ENCODE measurements at regions not wholly inside any gene's neighbourhood (a gene's known extent, or its start where the extent isn't known, plus 50 kb on each side); places are given as distances from the start of the nearest gene placed in this dataset.
"Not testable (repeated sequence)": the region's sequence is repeated elsewhere in the genome, so short reads cannot be mapped to it uniquely, and the experiment has no call there.

GRCh38 chr12:61542551-61542950, 717.7 kb upstream of the USP15 start:
- H3K27me3 Mint-ChIP-seq, result no peaks in the 10 kb centered on the region
- no peaks in the 10 kb centered on the region for H3K9me3 Mint-ChIP-seq
- H3K36me3 Mint-ChIP-seq (ENCODE audit: low read depth), result no peaks in the 10 kb centered on the region
- no peaks in the 10 kb centered on the region for H3K4me1 Mint-ChIP-seq (ENCODE audit: low read depth)
- H3K4me3 Mint-ChIP-seq, result no peak overlapping the region
- H3K27ac Mint-ChIP-seq, result no peak overlapping the region
- intact Hi-C loops (cut with micrococcal nuclease), result no loop called here

- no peaks in the 10 kb centered on the region for H3K36me3 Mint-ChIP-seq (ENCODE audit: low read depth)
- no peaks in the 10 kb centered on the region for H3K27me3 Mint-ChIP-seq
- H3K9me3 Mint-ChIP-seq, result no peaks in the 10 kb centered on the region
- intact Hi-C loops (cut with micrococcal nuclease), result no loop called here
- H3K4me3 Mint-ChIP-seq, result no peak overlapping the region
- no peak overlapping the region for H3K27ac Mint-ChIP-seq
- H3K4me1 Mint-ChIP-seq (ENCODE audit: low read depth), result no peaks in the 10 kb centered on the region
Measured at GRCh38 chr12:61546296-61546695, 713.9 kb upstream of the USP15 start.

- Mint-ChIP-seq H3K27ac (no peak overlapping the region), H3K4me1 (ENCODE audit: low read depth) (no peaks in the 10 kb centered on the region), H3K9me3 (no peaks in the 10 kb centered on the region), H3K4me3 (no peak overlapping the region), H3K36me3 (ENCODE audit: low read depth) (no peaks in the 10 kb centered on the region), H3K27me3 (no peaks in the 10 kb centered on the region)
- intact Hi-C loops (cut with micrococcal nuclease), result no loop called here
Measured at GRCh38 chr12:61553091-61553490, 707.1 kb upstream of the USP15 start.

GRCh38 chr12:61554268-61555008, 705.8 kb upstream of the USP15 start:
- no peak overlapping the region for H3K4me3 Mint-ChIP-seq
- no peak overlapping the region for H3K27ac Mint-ChIP-seq
- no peaks in the 10 kb centered on the region for H3K36me3 Mint-ChIP-seq (ENCODE audit: low read depth)
- no peaks in the 10 kb centered on the region for H3K27me3 Mint-ChIP-seq
- H3K4me1 Mint-ChIP-seq (ENCODE audit: low read depth), result no peaks in the 10 kb centered on the region
- H3K9me3 Mint-ChIP-seq, result peaks cover 12% of the 10 kb centered on the region
- intact Hi-C loops (cut with micrococcal nuclease), result no loop called here

- Mint-ChIP-seq H3K4me3 (no peak overlapping the region), H3K9me3 (peaks cover 40% of the 10 kb centered on the region), H3K4me1 (ENCODE audit: low read depth) (no peaks in the 10 kb centered on the region), H3K27me3 (no peaks in the 10 kb centered on the region), H3K36me3 (ENCODE audit: low read depth) (no peaks in the 10 kb centered on the region), H3K27ac (no peak overlapping the region)
- intact Hi-C loops (cut with micrococcal nuclease), result no loop called here
Measured at GRCh38 chr12:61563665-61564450, 696.3 kb upstream of the USP15 start.

GRCh38 chr12:61564466-61564865, 695.7 kb upstream of the USP15 start:
- Mint-ChIP-seq H3K4me1 (ENCODE audit: low read depth) (no peaks in the 10 kb centered on the region), H3K36me3 (ENCODE audit: low read depth) (no peaks in the 10 kb centered on the region), H3K27ac (no peak overlapping the region), H3K27me3 (no peaks in the 10 kb centered on the region), H3K4me3 (no peak overlapping the region), H3K9me3 (peaks cover 34% of the 10 kb centered on the region)
- intact Hi-C loops (cut with micrococcal nuclease), result no loop called here

- no peaks in the 10 kb centered on the region for H3K27me3 Mint-ChIP-seq
- H3K27ac Mint-ChIP-seq, result no peak overlapping the region
- H3K9me3 Mint-ChIP-seq, result peaks cover 23% of the 10 kb centered on the region
- H3K4me3 Mint-ChIP-seq, result no peak overlapping the region
- no peaks in the 10 kb centered on the region for H3K4me1 Mint-ChIP-seq (ENCODE audit: low read depth)
- H3K36me3 Mint-ChIP-seq (ENCODE audit: low read depth), result no peaks in the 10 kb centered on the region
- intact Hi-C loops (cut with micrococcal nuclease), result no loop called here
Measured at GRCh38 chr12:61566183-61566582, 694.0 kb upstream of the USP15 start.

- peaks cover 6% of the 10 kb centered on the region for H3K9me3 Mint-ChIP-seq
- H3K4me1 Mint-ChIP-seq (ENCODE audit: low read depth), result no peaks in the 10 kb centered on the region
- H3K4me3 Mint-ChIP-seq, result no peak overlapping the region
- no peaks in the 10 kb centered on the region for H3K36me3 Mint-ChIP-seq (ENCODE audit: low read depth)
- no peaks in the 10 kb centered on the region for H3K27me3 Mint-ChIP-seq
- intact Hi-C loops (cut with micrococcal nuclease), result no loop called here
- no peak overlapping the region for H3K27ac Mint-ChIP-seq
Measured at GRCh38 chr12:61574339-61574738, 685.9 kb upstream of the USP15 start.

GRCh38 chr12:61584943-61585342, 675.3 kb upstream of the USP15 start:
- Mint-ChIP-seq H3K4me1 (ENCODE audit: low read depth) (no peaks in the 10 kb centered on the region), H3K27me3 (no peaks in the 10 kb centered on the region), H3K9me3 (peaks cover 40% of the 10 kb centered on the region), H3K4me3 (no peak overlapping the region), H3K27ac (no peak overlapping the region), H3K36me3 (ENCODE audit: low read depth) (no peaks in the 10 kb centered on the region)
- intact Hi-C loops (cut with micrococcal nuclease), result no loop called here

GRCh38 chr12:61590864-61591263, 669.3 kb upstream of the USP15 start:
- peaks cover 61% of the 10 kb centered on the region for H3K9me3 Mint-ChIP-seq

DNA sequence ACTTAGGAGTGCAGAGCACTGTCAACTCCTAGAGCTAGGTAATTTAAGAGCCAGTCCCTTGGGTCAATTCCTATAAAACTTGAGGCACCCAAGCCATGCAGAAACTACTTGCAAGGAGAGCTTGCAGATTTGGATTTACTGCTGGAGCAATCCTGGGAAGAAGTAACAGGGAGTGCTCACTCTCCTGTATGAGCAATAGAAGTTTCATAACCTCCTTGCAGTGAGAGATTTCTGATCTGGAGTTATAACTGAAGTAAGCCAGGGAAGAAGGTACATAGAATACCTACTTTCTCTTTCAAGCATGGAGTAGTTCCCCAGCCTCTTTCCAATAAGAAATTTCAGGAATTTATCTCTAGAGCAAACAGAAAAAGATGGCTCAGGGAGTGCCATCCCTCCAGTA, 650.1 kb upstream of the USP15 start:
- no peaks in the 10 kb centered on the region for H3K36me3 Mint-ChIP-seq (ENCODE audit: low read depth)
- H3K4me1 Mint-ChIP-seq (ENCODE audit: low read depth), result no peaks in the 10 kb centered on the region
- peaks cover 31% of the 10 kb centered on the region for H3K9me3 Mint-ChIP-seq
- no peaks in the 10 kb centered on the region for H3K27me3 Mint-ChIP-seq
- no peak overlapping the region for H3K27ac Mint-ChIP-seq
- intact Hi-C loops (cut with micrococcal nuclease), result no loop called here
- H3K4me3 Mint-ChIP-seq, result no peak overlapping the region

More at GRCh38 chr12:61590864-61591263, 669.3 kb upstream of the USP15 start:
- H3K4me1 Mint-ChIP-seq (ENCODE audit: low read depth); H3K27me3 Mint-ChIP-seq; intact Hi-C loops (cut with micrococcal nuclease); H3K36me3 Mint-ChIP-seq (ENCODE audit: low read depth); H3K27ac Mint-ChIP-seq; H3K4me3 Mint-ChIP-seq: not testable (repeated sequence)

DNA sequence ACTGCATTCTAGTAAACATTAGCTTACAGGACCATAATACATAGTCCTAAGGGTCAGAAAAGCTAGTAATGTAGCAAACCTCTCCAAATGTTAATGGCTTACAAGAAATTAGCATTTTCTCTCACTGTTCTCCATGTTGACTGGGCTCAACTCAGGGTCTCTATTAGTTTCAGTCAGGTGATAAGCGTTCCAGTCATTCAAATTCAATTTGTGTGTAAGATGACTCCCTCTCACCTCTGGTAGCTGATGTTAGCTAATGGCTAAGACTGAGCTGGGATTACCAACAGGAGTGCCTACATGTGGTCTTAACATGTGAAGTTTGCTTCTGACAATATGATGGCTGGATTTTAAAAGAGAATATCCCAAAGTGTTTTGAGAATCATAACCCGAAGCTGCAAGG, 630.5 kb upstream of the USP15 start:
- Mint-ChIP-seq H3K9me3 (peaks cover under 1% of the 10 kb centered on the region), H3K27ac (no peak overlapping the region), H3K27me3 (no peaks in the 10 kb centered on the region), H3K4me1 (ENCODE audit: low read depth) (no peaks in the 10 kb centered on the region), H3K36me3 (ENCODE audit: low read depth) (no peaks in the 10 kb centered on the region), H3K4me3 (no peak overlapping the region)
- intact Hi-C loops (cut with micrococcal nuclease), result no loop called here

DNA sequence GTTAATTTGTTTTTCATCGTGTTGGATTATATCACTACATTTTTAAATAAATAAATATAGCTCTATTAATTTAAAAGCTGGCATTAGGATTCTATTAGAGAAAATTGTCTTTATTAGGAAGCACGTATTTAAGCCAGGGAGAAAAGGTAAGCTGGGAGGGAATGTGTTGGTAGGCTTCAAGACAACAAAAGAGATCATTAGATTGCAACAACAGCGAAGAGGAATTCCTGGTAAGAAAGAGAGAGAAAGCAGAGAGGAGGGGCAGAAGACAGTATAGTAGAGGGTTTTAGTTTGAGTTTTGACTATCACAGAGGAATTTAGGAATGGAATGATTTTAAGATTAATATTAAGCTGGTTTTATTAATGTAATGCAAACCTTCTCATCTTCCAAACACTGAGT, 613.6 kb upstream of the USP15 start:
- Mint-ChIP-seq H3K27me3 (no peaks in the 10 kb centered on the region), H3K4me1 (ENCODE audit: low read depth) (no peaks in the 10 kb centered on the region), H3K27ac (no peak overlapping the region), H3K4me3 (no peak overlapping the region), H3K36me3 (ENCODE audit: low read depth) (no peaks in the 10 kb centered on the region), H3K9me3 (no peaks in the 10 kb centered on the region)
- intact Hi-C loops (cut with micrococcal nuclease), result no loop called here

- Mint-ChIP-seq H3K36me3 (ENCODE audit: low read depth) (no peaks in the 10 kb centered on the region), H3K27me3 (no peaks in the 10 kb centered on the region), H3K9me3 (no peaks in the 10 kb centered on the region), H3K27ac (no peak overlapping the region), H3K4me3 (no peak overlapping the region), H3K4me1 (ENCODE audit: low read depth) (no peaks in the 10 kb centered on the region)
- intact Hi-C loops (cut with micrococcal nuclease), result no loop called here
Measured at GRCh38 chr12:61647566-61647965, 612.6 kb upstream of the USP15 start.
